B cell (primary cell): ENCODE measurements at regions not wholly inside any gene's neighbourhood (a gene's known extent, or its start where the extent isn't known, plus 50 kb on each side); places are given as distances from the start of the nearest gene placed in this dataset.

Source experiments
- ATAC-seq: fragments of 200-7000 bp; cut with Tn5 transposase; one replicate; pipeline ENCODE4 v1.10.0; 2021; ENCODE audit warnings: low read depth, mild to moderate bottlenecking, moderate number of reproducible peaks, moderate library complexity
- CTCF ChIA-PET: fragments of 350-600 bp; sonication (Branson Sonifier 250); formaldehyde crosslinking; loops from one replicate; lab custom pipeline; 2021; ENCODE audit warnings: antibody characterized with exemption, inconsistent platforms; lab: Charles Lee
- POLR2A ChIA-PET: fragments of 350-600 bp; sonication (Branson Sonifier 250); formaldehyde crosslinking; loops from one replicate; lab custom pipeline; 2021; ENCODE audit warnings: antibody characterized with exemption; lab: Charles Lee
- DNase-seq: peaks from one replicate; pipeline ENCODE4 v3.0.0; 2013
- H2AFZ ChIP-seq: 2 replicates; pipeline ENCODE4 v1.6.1; 2012; ENCODE audit warnings: mild to moderate bottlenecking, low read depth, low read length; ENCODE audit not compliant: insufficient read depth, poor library complexity, severe bottlenecking
- H3K27ac ChIP-seq, 2 donors: 1 replicate in 1 of 2; 2 replicates in 1 of 2; pipeline ENCODE4 v1.5.1; 2012 to 2013; ENCODE audit warnings: low read length in 2 of 2, mild to moderate bottlenecking in 2 of 2, moderate library complexity in 1 of 2
- H3K27me3 ChIP-seq, 4 experiments: fragments of 200-600 bp in 1 of 4; sonication (generic) in 1 of 4; replicated peaks in 1 of 4; 1 replicate in 2 of 4; 2 replicates in 2 of 4; pipeline versions ENCODE4 v1.6.1 to v1.7.0; 2013 to 2016; ENCODE audit warnings: low read length in 3 of 4, mild to moderate bottlenecking in 2 of 4, mixed read lengths in 1 of 4, moderate library complexity in 1 of 4; ENCODE audit not compliant: insufficient read depth in 4 of 4, control insufficient read depth in 3 of 4; ENCODE audit errors: control extremely low read depth in 1 of 4
- H3K36me3 ChIP-seq, 2 experiments: replicated peaks in 1 of 2; 1 replicate in 1 of 2; 2 replicates in 1 of 2; pipeline versions ENCODE4 v1.6.1 to v1.7.1; 2013; ENCODE audit warnings: low read length in 1 of 2; ENCODE audit not compliant: insufficient read depth in 2 of 2, control insufficient read depth in 1 of 2; ENCODE audit errors: control extremely low read depth in 1 of 2, extremely low read depth in 1 of 2
- H3K4me1 ChIP-seq, 2 donors: fragments of 200-600 bp in 1 of 2; sonication (generic) in 1 of 2; 1 replicate in 1 of 2; 2 replicates in 1 of 2; pipeline versions ENCODE4 v1.5.1 to v1.6.1; 2013 to 2017; ENCODE audit warnings: low read length in 2 of 2; ENCODE audit not compliant: control insufficient read depth in 2 of 2, insufficient read depth in 2 of 2
- H3K4me2 ChIP-seq: replicated peaks from 2 replicates; pipeline ENCODE3; 2012; ENCODE audit warnings: mild to moderate bottlenecking, low read depth, low read length; ENCODE audit not compliant: poor library complexity, severe bottlenecking
- H3K4me3 ChIP-seq, 5 experiments: fragments of 200-600 bp in 1 of 5; sonication (generic) in 1 of 5; 1 replicate in 3 of 5; 2 replicates in 2 of 5; pipeline versions ENCODE4 v1.5.1 to v1.7.0; 2011 to 2016; ENCODE audit warnings: low read length in 4 of 5, mild to moderate bottlenecking in 4 of 5, low read depth in 2 of 5, control low read depth in 1 of 5, moderate library complexity in 1 of 5; ENCODE audit not compliant: insufficient read depth in 1 of 5; ENCODE audit errors: control extremely low read depth in 1 of 5, extremely low read depth in 1 of 5
- H3K79me2 ChIP-seq: fragments of 200-600 bp; sonication (generic); one replicate; pipeline ENCODE4 v1.6.0; 2016; ENCODE audit warnings: low read length; ENCODE audit not compliant: control insufficient read depth, insufficient read depth
- H3K9ac ChIP-seq: fragments of 200-600 bp; sonication (generic); 2 replicates; pipeline ENCODE4 v1.6.1; 2017; ENCODE audit warnings: mild to moderate bottlenecking, low read length, moderate library complexity
- H3K9me3 ChIP-seq, 3 donors: one replicate each; pipeline versions ENCODE4 v1.6.1 to v1.7.1; 2013; ENCODE audit warnings: low read length in 2 of 3; ENCODE audit not compliant: control insufficient read depth in 2 of 3, insufficient read depth in 1 of 3; ENCODE audit errors: control extremely low read depth in 1 of 3
- H4K20me1 ChIP-seq: 2 replicates; pipeline ENCODE4 v1.6.0; 2012; ENCODE audit warnings: mild to moderate bottlenecking, low read length; ENCODE audit not compliant: insufficient read depth, control insufficient read depth, poor library complexity, severe bottlenecking
- H3K27ac Mint-ChIP-seq: one replicate; pipeline ENCODE4 v1.8.0; 2021; ENCODE audit warnings: mixed read lengths
- H3K27me3 Mint-ChIP-seq: one replicate; pipeline ENCODE4 v1.8.0; 2021; ENCODE audit warnings: mixed read lengths
- H3K4me1 Mint-ChIP-seq: one replicate; pipeline ENCODE4 v1.8.0; 2021; ENCODE audit warnings: mixed read lengths
- H3K4me3 Mint-ChIP-seq: one replicate; pipeline ENCODE4 v1.8.0; 2021; ENCODE audit warnings: mixed read lengths
- H3K9me3 Mint-ChIP-seq: one replicate; pipeline ENCODE4 v1.8.0; 2022; ENCODE audit warnings: mixed read lengths; ENCODE audit not compliant: insufficient read depth
- CTCF ChIP-seq: fragments of 200-600 bp; IDR thresholded peaks from one replicate; pipeline ENCODE4 v1.8.0; 2022; ENCODE audit warnings: antibody characterized with exemption, mild to moderate bottlenecking
- EZH2 ChIP-seq: IDR thresholded peaks from 2 replicates; pipeline ENCODE4 v1.6.1; 2012; ENCODE audit warnings: borderline replicate concordance, low read depth, mild to moderate bottlenecking, moderate library complexity, low read length; ENCODE audit not compliant: insufficient read depth, poor library complexity, severe bottlenecking
- WGBS: methylation state at CpG from one replicate; pipeline ENCODE4 v1.1.5; 2013; ENCODE audit warnings: missing lambda C conversion rate; ENCODE audit not compliant: insufficient coverage; 5-methylcytosine and 5-hydroxymethylcytosine counted together
- intact Hi-C: fragments of 100-400 bp; cut with micrococcal nuclease; formaldehyde crosslinking; loops from one replicate; pipeline ENCODE4 v1.10.0; 2022

- no peaks in the 10 kb centered on the region for H3K4me1 ChIP-seq
- TF ChIP-seq EZH2, result no peak
- TF ChIP-seq CTCF, result no peak
- H3K9ac ChIP-seq, result no peak overlapping the region
- no peak overlapping the region for H3K4me2 ChIP-seq
- DNase-seq, result no peak
- no peak overlapping the region for H3K4me3 Mint-ChIP-seq
- H2AFZ ChIP-seq, result no peak overlapping the region
- ATAC-seq, result no peak
- H3K27ac ChIP-seq, result no peak overlapping the region
- H3K4me1 Mint-ChIP-seq, result no peaks in the 10 kb centered on the region
- H4K20me1 ChIP-seq, result no peaks in the 10 kb centered on the region
- no peaks in the 10 kb centered on the region for H3K79me2 ChIP-seq
- intact Hi-C loops, result no loop called here
- H3K27me3 Mint-ChIP-seq, result no peaks in the 10 kb centered on the region
- no peaks in the 10 kb centered on the region for H3K9me3 ChIP-seq
- no peaks in the 10 kb centered on the region for H3K27me3 ChIP-seq
- ChIA-PET CTCF (no interaction called here), POLR2A (no interaction called here)
- no peak overlapping the region for H3K27ac Mint-ChIP-seq
- H3K36me3 ChIP-seq, result no peaks in the 10 kb centered on the region
- H3K9me3 Mint-ChIP-seq, result no peaks in the 10 kb centered on the region
- H3K4me3 ChIP-seq, result no peak overlapping the region
Observed at GRCh38 chr6:120384671-120385070, 949.6 kb downstream of the TBC1D32 start.

GRCh38 chr6:120383681-120384080 is 950.6 kb downstream of the TBC1D32 start:
- DNase-seq, result no peak
- intact Hi-C loops, result no loop called here
- no peak for ATAC-seq
- H3K36me3 ChIP-seq, result no peaks in the 10 kb centered on the region
- no peaks in the 10 kb centered on the region for H3K9me3 ChIP-seq
- no peaks in the 10 kb centered on the region for H3K79me2 ChIP-seq
- H3K9ac ChIP-seq, result no peak overlapping the region
- no peak overlapping the region for H3K4me2 ChIP-seq
- Mint-ChIP-seq H3K27ac (no peak overlapping the region), H3K9me3 (no peaks in the 10 kb centered on the region), H3K4me3 (no peak overlapping the region), H3K4me1 (no peaks in the 10 kb centered on the region), H3K27me3 (no peaks in the 10 kb centered on the region)
- H4K20me1 ChIP-seq, result no peaks in the 10 kb centered on the region
- no peak overlapping the region for H2AFZ ChIP-seq
- no peaks in the 10 kb centered on the region for H3K27me3 ChIP-seq
- no CpG with 5 or more reads among the region's 1 CpG for WGBS
- ChIA-PET CTCF (no interaction called here), POLR2A (no interaction called here)
- TF ChIP-seq CTCF, result no peak
- TF ChIP-seq EZH2, result no peak
- no peak overlapping the region for H3K27ac ChIP-seq
- no peaks in the 10 kb centered on the region for H3K4me1 ChIP-seq
- H3K4me3 ChIP-seq, result no peak overlapping the region
